ENCODE measurements at regions not wholly inside any gene's neighbourhood (a gene's known extent, or its start where the extent isn't known, plus 50 kb on each side); places are given as distances from the start of the nearest gene placed in this dataset.

GRCh38 chr12:98421316-98421715, 94.1 kb upstream of the TMPO start:
- Histone ChIP-seq H3K27me3 (replicated peaks in 1 of 7) (no peaks in the 10 kb centered on the region), H3K4me1 (peaks cover 4 to 37% (median 16%) of the 10 kb centered on the region in 6 donors), H3K27ac (no peak overlapping the region), H3K4me3 (no peak overlapping the region), H3K36me3 (no peaks in the 10 kb centered on the region), H3K9me3 (no peaks in the 10 kb centered on the region)
- intact Hi-C loops (cut with DNase I; ENCODE audit: low total_unique reads), result no loop called here
- 90 to 99% (median 95%) methylated on average over 8 of the region's 8 CpGs for WGBS, 5 donors
- no peak for DNase-seq
- TF ChIP-seq POLR2AphosphoS5 (IDR thresholded peaks at IDR 0.05) (no peak), POLR2A (IDR thresholded peaks at IDR 0.05) (no peak)
- TF ChIP-seq, protein P1, sequence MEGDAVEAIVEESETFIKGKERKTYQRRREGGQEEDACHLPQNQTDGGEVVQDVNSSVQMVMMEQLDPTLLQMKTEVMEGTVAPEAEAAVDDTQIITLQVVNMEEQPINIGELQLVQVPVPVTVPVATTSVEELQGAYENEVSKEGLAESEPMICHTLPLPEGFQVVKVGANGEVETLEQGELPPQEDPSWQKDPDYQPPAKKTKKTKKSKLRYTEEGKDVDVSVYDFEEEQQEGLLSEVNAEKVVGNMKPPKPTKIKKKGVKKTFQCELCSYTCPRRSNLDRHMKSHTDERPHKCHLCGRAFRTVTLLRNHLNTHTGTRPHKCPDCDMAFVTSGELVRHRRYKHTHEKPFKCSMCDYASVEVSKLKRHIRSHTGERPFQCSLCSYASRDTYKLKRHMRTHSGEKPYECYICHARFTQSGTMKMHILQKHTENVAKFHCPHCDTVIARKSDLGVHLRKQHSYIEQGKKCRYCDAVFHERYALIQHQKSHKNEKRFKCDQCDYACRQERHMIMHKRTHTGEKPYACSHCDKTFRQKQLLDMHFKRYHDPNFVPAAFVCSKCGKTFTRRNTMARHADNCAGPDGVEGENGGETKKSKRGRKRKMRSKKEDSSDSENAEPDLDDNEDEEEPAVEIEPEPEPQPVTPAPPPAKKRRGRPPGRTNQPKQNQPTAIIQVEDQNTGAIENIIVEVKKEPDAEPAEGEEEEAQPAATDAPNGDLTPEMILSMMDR (IDR thresholded peaks at IDR 0.05 in 8 of 11, conservative IDR thresholded peaks at IDR 0.05 in 3 of 11), result no peak

GRCh38 chr12:98422359-98422758, 93.0 kb upstream of the TMPO start:
- Histone ChIP-seq H3K4me1 (peaks cover 4 to 32% (median 16%) of the 10 kb centered on the region in 6 donors), H3K4me3 (no peak overlapping the region), H3K27me3 (replicated peaks in 1 of 7) (no peaks in the 10 kb centered on the region), H3K9me3 (no peaks in the 10 kb centered on the region), H3K27ac (no peak overlapping the region), H3K36me3 (no peaks in the 10 kb centered on the region)
- TF ChIP-seq POLR2A (IDR thresholded peaks at IDR 0.05) (no peak), POLR2AphosphoS5 (IDR thresholded peaks at IDR 0.05) (no peak)
- TF ChIP-seq, protein P1 (IDR thresholded peaks at IDR 0.05 in 8 of 11, conservative IDR thresholded peaks at IDR 0.05 in 3 of 11), result no peak
- DNase-seq, result no peak
- intact Hi-C loops (cut with DNase I; ENCODE audit: low total_unique reads), result no loop called here
- 85 to 91% (median 88%) methylated on average over 9 to 11 of the region's 11 CpGs for WGBS, 5 donors

- Histone ChIP-seq H3K27ac (no peak overlapping the region), H3K36me3 (no peaks in the 10 kb centered on the region), H3K4me3 (no peak overlapping the region), H3K4me1 (peaks cover 0 to 28% (median 15%) of the 10 kb centered on the region in 6 donors), H3K9me3 (no peaks in the 10 kb centered on the region), H3K27me3 (replicated peaks in 1 of 7) (no peaks in the 10 kb centered on the region)
- intact Hi-C loops (cut with DNase I; ENCODE audit: low total_unique reads), result no loop called here
- DNase-seq, result no peak
- TF ChIP-seq, protein P1 (IDR thresholded peaks at IDR 0.05 in 8 of 11, conservative IDR thresholded peaks at IDR 0.05 in 3 of 11), result no peak
- TF ChIP-seq POLR2AphosphoS5 (IDR thresholded peaks at IDR 0.05) (no peak), POLR2A (IDR thresholded peaks at IDR 0.05) (no peak)
- WGBS, 5 donors, result 75 to 95% (median 86%) methylated on average over 4 of the region's 4 CpGs
These were observed 92.6 kb upstream of the TMPO start for GRCh38 chr12:98422812-98423211.

GRCh38 chr12:98423963-98424362, 91.4 kb upstream of the TMPO start:
- TF ChIP-seq, protein P1 (IDR thresholded peaks at IDR 0.05 in 8 of 11, conservative IDR thresholded peaks at IDR 0.05 in 3 of 11), result no peak
- no peak for TF ChIP-seq POLR2AphosphoS5 (IDR thresholded peaks at IDR 0.05)
- no peak for DNase-seq

More at GRCh38 chr12:98423963-98424362, 91.4 kb upstream of the TMPO start:
- Histone ChIP-seq H3K27me3 (replicated peaks in 1 of 7) (no peaks in the 10 kb centered on the region), H3K27ac (no peak overlapping the region), H3K4me3 (no peak overlapping the region), H3K4me1 (peaks cover 0 to 16% (median 10%) of the 10 kb centered on the region in 6 donors), H3K36me3 (no peaks in the 10 kb centered on the region), H3K9me3 (no peaks in the 10 kb centered on the region)
- WGBS, 5 donors, result 62 to 93% (median 76%) methylated on average over 2 of the region's 2 CpGs
- intact Hi-C loops (cut with DNase I; ENCODE audit: low total_unique reads), result no loop called here

All from spleen (tissue), 11 donors.